H9 (cell line): ENCODE measurements at regions not wholly inside any gene's neighbourhood (a gene's known extent, or its start where the extent isn't known, plus 50 kb on each side); places are given as distances from the start of the nearest gene placed in this dataset.

Experiments
- DNase-seq: peaks from one replicate; pipeline ENCODE4 v3.0.0-alpha.2; 2017
- H2AFZ ChIP-seq: one replicate; pipeline ENCODE4 v1.6.1; 2013; ENCODE audit warnings: mild to moderate bottlenecking, low read length, control low read depth, moderate library complexity
- H2AK5ac ChIP-seq: 2 replicates; pipeline ENCODE4 v1.6.1; 2013; ENCODE audit warnings: low read length, control low read depth, mixed read lengths; ENCODE audit not compliant: insufficient read length
- H2BK120ac ChIP-seq: one replicate; pipeline ENCODE4 v1.6.1; 2013; ENCODE audit warnings: low read depth, mild to moderate bottlenecking, low read length, control low read depth, inconsistent platforms; ENCODE audit not compliant: poor library complexity, severe bottlenecking
- H2BK12ac ChIP-seq: 2 replicates; pipeline ENCODE4 v1.6.1; 2013; ENCODE audit warnings: low read length, control low read depth, mixed read lengths, low read depth; ENCODE audit not compliant: insufficient read length
- H2BK15ac ChIP-seq: 2 replicates; pipeline ENCODE4 v1.6.1; 2013; ENCODE audit warnings: low read depth, low read length, control low read depth
- H2BK20ac ChIP-seq: one replicate; pipeline ENCODE4 v1.6.1; 2013; ENCODE audit warnings: low read depth, mild to moderate bottlenecking, low read length, control low read depth, inconsistent platforms; ENCODE audit not compliant: poor library complexity, severe bottlenecking
- H2BK5ac ChIP-seq: 2 replicates; pipeline ENCODE4 v1.6.1; 2013; ENCODE audit warnings: low read length, control low read depth, mixed read lengths; ENCODE audit not compliant: insufficient read length
- H3K14ac ChIP-seq: 2 replicates; pipeline ENCODE4 v1.6.1; 2013; ENCODE audit warnings: low read length, control low read depth; ENCODE audit not compliant: insufficient read depth
- H3K18ac ChIP-seq: 2 replicates; pipeline ENCODE4 v1.6.1; 2013; ENCODE audit warnings: low read depth, mild to moderate bottlenecking, mixed read lengths, low read length, control low read depth; ENCODE audit not compliant: insufficient read length
- H3K23ac ChIP-seq: 2 replicates; pipeline ENCODE4 v1.6.1; 2013; ENCODE audit warnings: low read length, control low read depth, mixed read lengths, low read depth; ENCODE audit not compliant: insufficient read length
- H3K23me2 ChIP-seq: 2 replicates; pipeline ENCODE4 v1.6.1; 2013; ENCODE audit warnings: low read depth, mild to moderate bottlenecking, mixed read lengths, low read length, control low read depth; ENCODE audit not compliant: insufficient read length, poor library complexity, severe bottlenecking
- H3K27ac ChIP-seq: 2 replicates; pipeline ENCODE4 v1.5.1; 2013; ENCODE audit warnings: low read length, control low read depth, mixed read lengths, low read depth; ENCODE audit not compliant: insufficient read length
- H3K27me3 ChIP-seq: 2 replicates; pipeline ENCODE4 v1.6.1; 2013; ENCODE audit warnings: low read length, control low read depth, inconsistent platforms; ENCODE audit not compliant: insufficient read depth
- H3K4ac ChIP-seq: 2 replicates; pipeline ENCODE4 v1.6.1; 2013; ENCODE audit warnings: low read depth, mild to moderate bottlenecking, control low read depth, inconsistent platforms, low read length, moderate library complexity
- H3K4me1 ChIP-seq: 2 replicates; pipeline ENCODE4 v1.6.1; 2013; ENCODE audit warnings: low read length, control low read depth, inconsistent platforms; ENCODE audit not compliant: insufficient read depth
- H3K4me2 ChIP-seq: 2 replicates; pipeline ENCODE4 v1.6.1; 2013; ENCODE audit warnings: low read length, control low read depth, mixed read lengths; ENCODE audit not compliant: insufficient read length, insufficient read depth
- H3K56ac ChIP-seq: 2 replicates; pipeline ENCODE4 v1.6.1; 2013; ENCODE audit warnings: low read depth, mild to moderate bottlenecking, mixed read lengths, low read length, control low read depth; ENCODE audit not compliant: insufficient read length
- H3K79me1 ChIP-seq: 2 replicates; pipeline ENCODE4 v1.6.1; 2013; ENCODE audit warnings: low read depth, mild to moderate bottlenecking, moderate library complexity, low read length, control low read depth, inconsistent platforms; ENCODE audit not compliant: insufficient read depth, poor library complexity, severe bottlenecking
- H3K79me2 ChIP-seq: 2 replicates; pipeline ENCODE4 v1.6.1; 2013; ENCODE audit warnings: low read length, control low read depth, inconsistent platforms; ENCODE audit not compliant: insufficient read depth
- H3K9ac ChIP-seq: 2 replicates; pipeline ENCODE4 v1.6.1; 2013; ENCODE audit warnings: low read length, control low read depth, mixed read lengths; ENCODE audit not compliant: insufficient read length; ENCODE audit errors: extremely low read depth
- H3K9me3 ChIP-seq: one replicate; pipeline ENCODE4 v1.6.1; 2013; ENCODE audit warnings: low read depth, low read length, inconsistent platforms; ENCODE audit not compliant: control insufficient read depth
- H3T11ph ChIP-seq: one replicate; pipeline ENCODE4 v1.6.1; 2013; ENCODE audit warnings: mild to moderate bottlenecking, low read length, control low read depth, inconsistent platforms
- H4K20me1 ChIP-seq: one replicate; pipeline ENCODE4 v1.6.1; 2013; ENCODE audit not compliant: control insufficient read depth, insufficient read length, insufficient read depth
- H4K5ac ChIP-seq: 2 replicates; pipeline ENCODE4 v1.6.1; 2013; ENCODE audit warnings: low read depth, mild to moderate bottlenecking, mixed read lengths, low read length, control low read depth; ENCODE audit not compliant: insufficient read length
- H4K8ac ChIP-seq: replicated peaks from 2 replicates; pipeline ENCODE4 v1.6.1; 2013; ENCODE audit warnings: low read length, control low read depth, mixed read lengths, low read depth; ENCODE audit not compliant: insufficient read length
- H4K91ac ChIP-seq: 2 replicates; pipeline ENCODE4 v1.6.1; 2013; ENCODE audit warnings: low read depth, mild to moderate bottlenecking, moderate library complexity, mixed read lengths, low read length, control low read depth; ENCODE audit not compliant: insufficient read length
- H3K27ac Mint-ChIP-seq, 3 experiments: 2 replicates in 2 of 3; 3 replicates in 1 of 3; pipeline ENCODE4 v1.8.0; 2020 to 2021; ENCODE audit warnings: mixed read lengths in 3 of 3, mild to moderate bottlenecking in 1 of 3, moderate library complexity in 1 of 3
- H3K27me3 Mint-ChIP-seq: 2 replicates; pipeline ENCODE4 v1.8.0; 2021; ENCODE audit warnings: low read depth, mild to moderate bottlenecking, moderate library complexity, mixed read lengths
- H3K36me3 Mint-ChIP-seq, 3 experiments: 2 replicates in 2 of 3; 3 replicates in 1 of 3; pipeline ENCODE4 v1.8.0; 2020 to 2021; ENCODE audit warnings: low read depth in 3 of 3, mixed read lengths in 3 of 3; ENCODE audit not compliant: insufficient read depth in 1 of 3
- H3K4me1 Mint-ChIP-seq, 2 experiments: 2 replicates each; pipeline ENCODE4 v1.8.0; 2020; ENCODE audit warnings: mixed read lengths in 2 of 2
- H3K4me3 Mint-ChIP-seq, 2 experiments: 2 replicates in 1 of 2; 3 replicates in 1 of 2; pipeline ENCODE4 v1.8.0; 2020 to 2021; ENCODE audit warnings: mild to moderate bottlenecking in 2 of 2, mixed read lengths in 2 of 2, moderate library complexity in 1 of 2
- H3K9me3 Mint-ChIP-seq, 2 experiments: 2 replicates in 1 of 2; 3 replicates in 1 of 2; pipeline ENCODE4 v1.8.0; 2020; ENCODE audit warnings: mild to moderate bottlenecking in 2 of 2, mixed read lengths in 2 of 2, moderate library complexity in 1 of 2
- WGBS: extraction: QIAGEN DNeasy Blood & Tissue Kit; methylation state at CpG from one replicate; pipeline ENCODE4 v1.1.7; 2013; ENCODE audit warnings: missing lambda C conversion rate, low lambda C conversion rate, mixed read lengths; ENCODE audit not compliant: insufficient read length; ENCODE audit errors: extremely low coverage; 5-methylcytosine and 5-hydroxymethylcytosine counted together
- TF ChIP-seq, protein P1 (sequence below): fragments of 200-600 bp; sonication (generic); conservative IDR thresholded peaks from 3 replicates; pipeline ENCODE4 v1.8.0; 2021; ENCODE audit warnings: antibody characterized with exemption, mild to moderate bottlenecking

DNA sequence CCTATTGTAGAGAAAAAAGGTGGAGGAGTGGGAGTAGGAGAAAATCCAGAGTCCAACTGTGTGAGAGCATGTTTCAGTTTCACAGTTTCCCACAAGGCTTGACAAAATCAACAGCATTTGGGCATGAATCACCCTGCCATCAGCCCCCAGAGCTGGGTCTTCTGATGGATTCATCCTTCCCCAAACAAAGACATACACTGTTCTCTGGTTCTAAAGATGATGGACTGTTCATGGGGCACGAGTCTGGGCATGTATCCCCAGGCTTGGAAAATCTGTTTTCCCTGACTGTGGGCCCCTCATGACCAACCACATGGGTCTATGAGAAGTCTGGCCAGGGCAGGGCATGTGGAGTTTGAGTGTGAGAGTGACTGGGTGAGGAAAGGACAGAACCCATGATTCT is 210.4 kb upstream of the IRX5 start:
- H2AK5ac ChIP-seq: no peak overlapping the region
- H3K79me2 ChIP-seq: no peaks in the 10 kb centered on the region
- no peak overlapping the region for H3K14ac ChIP-seq
- H2BK15ac ChIP-seq: no peak overlapping the region
- H4K91ac ChIP-seq: no peak overlapping the region
- no peak overlapping the region for H4K5ac ChIP-seq
- no peak overlapping the region for H3K23ac ChIP-seq
- no peak overlapping the region for H2AFZ ChIP-seq
- Mint-ChIP-seq H3K4me3 (no peak overlapping the region), H3K27me3 (peaks cover 7% of the 10 kb centered on the region), H3K36me3 (no peaks in the 10 kb centered on the region; a peak in 2 of 7 replicates), H3K9me3 (no peaks in the 10 kb centered on the region), H3K4me1 (0 out of 4 replicates have a peak, but pooled peaks cover 0 to 2% of the 10 kb centered on the region in 2 experiments), H3K27ac (no peak overlapping the region; a peak in 1 of 7 replicates)
- H3K79me1 ChIP-seq: no peaks in the 10 kb centered on the region
- no peaks in the 10 kb centered on the region for H3K23me2 ChIP-seq
- no peak overlapping the region for H2BK20ac ChIP-seq
- no CpG with 5 or more reads among the region's 1 CpG for WGBS
- H3K27ac ChIP-seq: no peak overlapping the region
- no peaks in the 10 kb centered on the region for H4K20me1 ChIP-seq
- no peak overlapping the region for H3K4me2 ChIP-seq
- H3T11ph ChIP-seq: no peak overlapping the region
- H3K4me1 ChIP-seq: no peaks in the 10 kb centered on the region
- H3K56ac ChIP-seq: no peak overlapping the region
- H2BK120ac ChIP-seq: no peak overlapping the region
- H3K4ac ChIP-seq: no peak overlapping the region
- H3K9me3 ChIP-seq: no peaks in the 10 kb centered on the region
- DNase-seq: no peak
- H3K18ac ChIP-seq: no peak overlapping the region
- no peak overlapping the region for H2BK12ac ChIP-seq
- no peaks in the 10 kb centered on the region for H3K27me3 ChIP-seq
- H4K8ac ChIP-seq: no peak overlapping the region
- no peak overlapping the region for H2BK5ac ChIP-seq
- no peak overlapping the region for H3K9ac ChIP-seq
- TF ChIP-seq, protein P1, sequence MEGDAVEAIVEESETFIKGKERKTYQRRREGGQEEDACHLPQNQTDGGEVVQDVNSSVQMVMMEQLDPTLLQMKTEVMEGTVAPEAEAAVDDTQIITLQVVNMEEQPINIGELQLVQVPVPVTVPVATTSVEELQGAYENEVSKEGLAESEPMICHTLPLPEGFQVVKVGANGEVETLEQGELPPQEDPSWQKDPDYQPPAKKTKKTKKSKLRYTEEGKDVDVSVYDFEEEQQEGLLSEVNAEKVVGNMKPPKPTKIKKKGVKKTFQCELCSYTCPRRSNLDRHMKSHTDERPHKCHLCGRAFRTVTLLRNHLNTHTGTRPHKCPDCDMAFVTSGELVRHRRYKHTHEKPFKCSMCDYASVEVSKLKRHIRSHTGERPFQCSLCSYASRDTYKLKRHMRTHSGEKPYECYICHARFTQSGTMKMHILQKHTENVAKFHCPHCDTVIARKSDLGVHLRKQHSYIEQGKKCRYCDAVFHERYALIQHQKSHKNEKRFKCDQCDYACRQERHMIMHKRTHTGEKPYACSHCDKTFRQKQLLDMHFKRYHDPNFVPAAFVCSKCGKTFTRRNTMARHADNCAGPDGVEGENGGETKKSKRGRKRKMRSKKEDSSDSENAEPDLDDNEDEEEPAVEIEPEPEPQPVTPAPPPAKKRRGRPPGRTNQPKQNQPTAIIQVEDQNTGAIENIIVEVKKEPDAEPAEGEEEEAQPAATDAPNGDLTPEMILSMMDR: no peak
